Adrenal gland (tissue), 5 donors: ENCODE measurements at regions not wholly inside any gene's neighbourhood (a gene's known extent, or its start where the extent isn't known, plus 50 kb on each side); places are given as distances from the start of the nearest gene placed in this dataset.

Source experiments
- POLR2A ChIP-seq, 2 donors: fragments of 450-650 bp; IDR thresholded peaks; one replicate each; pipeline ENCODE4 v1.6.1; 2017; ENCODE audit warnings: antibody characterized with exemption in 2 of 2, mild to moderate bottlenecking in 2 of 2, moderate library complexity in 1 of 2
- TF ChIP-seq, protein P1 (sequence below), 6 experiments: fragments of 450-650 bp in 4 of 6; fragments of 200-600 bp in 2 of 6; sonication (generic) in 1 of 6; IDR thresholded peaks; 1 replicate in 5 of 6; 2 replicates in 1 of 6; pipeline versions ENCODE4 v1.5.1 to v1.8.0; 2016 to 2021; ENCODE audit warnings: antibody characterized with exemption in 6 of 6, mild to moderate bottlenecking in 2 of 6, moderate library complexity in 1 of 6
- donor health status: DM: no; HTN: no; CAD: no.

DNA sequence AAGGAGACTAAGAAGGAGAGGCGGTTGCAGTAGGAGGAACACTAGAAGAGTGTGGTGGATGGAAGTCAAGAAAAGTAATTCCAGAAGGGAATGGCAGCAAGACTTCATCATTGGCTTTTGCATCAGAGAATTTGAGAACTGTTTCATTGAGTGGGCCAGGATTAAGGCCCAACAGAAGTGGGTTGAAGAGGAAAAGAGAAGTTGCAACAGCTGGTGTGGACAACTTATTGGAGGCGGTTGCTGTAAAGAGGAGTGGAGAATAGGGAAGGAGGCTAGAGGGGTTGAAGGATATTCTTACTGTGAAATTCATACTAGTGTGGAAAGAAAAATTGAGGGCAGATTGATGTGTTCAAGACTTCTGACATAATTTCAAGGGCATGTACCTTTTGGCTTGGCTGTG, 168.7 kb upstream of the FN1 start:
- TF ChIP-seq POLR2A (IDR thresholded peaks at IDR 0.05), result no peak
- TF ChIP-seq, protein P1, sequence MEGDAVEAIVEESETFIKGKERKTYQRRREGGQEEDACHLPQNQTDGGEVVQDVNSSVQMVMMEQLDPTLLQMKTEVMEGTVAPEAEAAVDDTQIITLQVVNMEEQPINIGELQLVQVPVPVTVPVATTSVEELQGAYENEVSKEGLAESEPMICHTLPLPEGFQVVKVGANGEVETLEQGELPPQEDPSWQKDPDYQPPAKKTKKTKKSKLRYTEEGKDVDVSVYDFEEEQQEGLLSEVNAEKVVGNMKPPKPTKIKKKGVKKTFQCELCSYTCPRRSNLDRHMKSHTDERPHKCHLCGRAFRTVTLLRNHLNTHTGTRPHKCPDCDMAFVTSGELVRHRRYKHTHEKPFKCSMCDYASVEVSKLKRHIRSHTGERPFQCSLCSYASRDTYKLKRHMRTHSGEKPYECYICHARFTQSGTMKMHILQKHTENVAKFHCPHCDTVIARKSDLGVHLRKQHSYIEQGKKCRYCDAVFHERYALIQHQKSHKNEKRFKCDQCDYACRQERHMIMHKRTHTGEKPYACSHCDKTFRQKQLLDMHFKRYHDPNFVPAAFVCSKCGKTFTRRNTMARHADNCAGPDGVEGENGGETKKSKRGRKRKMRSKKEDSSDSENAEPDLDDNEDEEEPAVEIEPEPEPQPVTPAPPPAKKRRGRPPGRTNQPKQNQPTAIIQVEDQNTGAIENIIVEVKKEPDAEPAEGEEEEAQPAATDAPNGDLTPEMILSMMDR (IDR thresholded peaks at IDR 0.05), result no peak
